GM23338 (cell line): ENCODE measurements at regions not wholly inside any gene's neighbourhood (a gene's known extent, or its start where the extent isn't known, plus 50 kb on each side); places are given as distances from the start of the nearest gene placed in this dataset.

Source experiments
- ATAC-seq: fragments of 200-7000 bp; cut with Tn5 transposase; 3 replicates; pipeline ENCODE4 v1.9.1; 2020
- DNase-seq: peaks from one replicate; pipeline ENCODE4 v3.0.0-alpha.2; 2015; ENCODE audit warnings: low spot score
- H2AFZ ChIP-seq: fragments of 200-600 bp; sonication (generic); 2 replicates; pipeline ENCODE4 v1.8.0; 2016; ENCODE audit warnings: antibody characterized with exemption, mild to moderate bottlenecking, moderate library complexity
- H3F3A ChIP-seq: fragments of 200-600 bp; sonication (generic); replicated peaks from 2 replicates; pipeline ENCODE4 v1.8.0; 2017; ENCODE audit warnings: antibody characterized with exemption, mixed run types, low read depth
- H3K27ac ChIP-seq: fragments of 200-600 bp; sonication (generic); 2 replicates; pipeline ENCODE4 v1.6.1; 2016; ENCODE audit warnings: low read depth
- H3K27me3 ChIP-seq: fragments of 200-600 bp; sonication (generic); 2 replicates; pipeline ENCODE4 v1.8.0; 2016; ENCODE audit warnings: mild to moderate bottlenecking, mixed run types, moderate library complexity; ENCODE audit not compliant: insufficient read depth
- H3K36me3 ChIP-seq: fragments of 200-600 bp; sonication (generic); 2 replicates; pipeline ENCODE4 v1.8.0; 2016; ENCODE audit warnings: mild to moderate bottlenecking; ENCODE audit not compliant: insufficient read depth
- H3K4me1 ChIP-seq: fragments of 200-600 bp; sonication (generic); 2 replicates; pipeline ENCODE4 v1.8.0; 2016; ENCODE audit warnings: mild to moderate bottlenecking, moderate library complexity; ENCODE audit not compliant: insufficient read depth
- H3K4me2 ChIP-seq: fragments of 200-600 bp; sonication (generic); 2 replicates; pipeline ENCODE4 v1.7.1; 2017; ENCODE audit warnings: mixed run types
- H3K4me3 ChIP-seq: fragments of 200-600 bp; sonication (generic); 2 replicates; pipeline ENCODE4 v1.6.1; 2016; ENCODE audit warnings: mixed run types
- H3K79me2 ChIP-seq: fragments of 200-600 bp; sonication (generic); replicated peaks from 2 replicates; pipeline ENCODE4 v1.8.0; 2017; ENCODE audit warnings: mild to moderate bottlenecking; ENCODE audit not compliant: insufficient read depth
- H3K9me2 ChIP-seq: fragments of 200-600 bp; sonication (generic); 2 replicates; pipeline ENCODE4 v1.8.0; 2017; ENCODE audit not compliant: insufficient read depth
- H4K20me1 ChIP-seq: fragments of 200-600 bp; sonication (generic); replicated peaks from 2 replicates; pipeline ENCODE4 v1.8.0; 2017; ENCODE audit warnings: mild to moderate bottlenecking; ENCODE audit not compliant: insufficient read depth
- H3K27ac Mint-ChIP-seq: 2 replicates; pipeline ENCODE4 v1.8.0; 2020; ENCODE audit warnings: inconsistent platforms, mild to moderate bottlenecking, moderate library complexity, mixed read lengths
- H3K27me3 Mint-ChIP-seq: 3 replicates; pipeline ENCODE4 v1.8.0; 2022; ENCODE audit warnings: low read depth, mild to moderate bottlenecking, moderate library complexity, mixed read lengths, inconsistent platforms; ENCODE audit not compliant: insufficient read depth, poor library complexity
- H3K36me3 Mint-ChIP-seq: 3 replicates; pipeline ENCODE4 v1.8.0; 2021; ENCODE audit warnings: low read depth, mild to moderate bottlenecking, inconsistent platforms, moderate library complexity, mixed read lengths
- H3K4me1 Mint-ChIP-seq: 3 replicates; pipeline ENCODE4 v1.8.0; 2020; ENCODE audit warnings: mild to moderate bottlenecking, inconsistent platforms, mixed read lengths
- H3K4me3 Mint-ChIP-seq: 3 replicates; pipeline ENCODE4 v1.8.0; 2021; ENCODE audit warnings: moderate library complexity, mild to moderate bottlenecking, inconsistent platforms, mixed read lengths
- H3K9me3 Mint-ChIP-seq: 3 replicates; pipeline ENCODE4 v1.8.0; 2020; ENCODE audit warnings: moderate library complexity, mild to moderate bottlenecking, inconsistent platforms, mixed read lengths
- CREB1 ChIP-seq: fragments of 250-450 bp; sonication (Bioruptor Pico); IDR thresholded peaks from 2 replicates; pipeline ENCODE4 v1.5.0; 2020; ENCODE audit warnings: low read depth, mild to moderate bottlenecking, moderate library complexity
- EZH2 ChIP-seq: fragments of 200-600 bp; sonication (generic); IDR thresholded peaks from one replicate; pipeline ENCODE4 v1.8.0; 2017; ENCODE audit warnings: antibody characterized with exemption, mild to moderate bottlenecking, low read depth; ENCODE audit not compliant: unreplicated experiment
- EZH2phosphoT487 ChIP-seq: fragments of 200-600 bp; sonication (generic); IDR thresholded peaks from one replicate; pipeline ENCODE4 v1.8.1; 2018; ENCODE audit warnings: antibody characterized with exemption; ENCODE audit not compliant: unreplicated experiment
- JUNB ChIP-seq: IDR thresholded peaks from one replicate; pipeline ENCODE4 v1.6.1; 2016; ENCODE audit warnings: antibody characterized with exemption; ENCODE audit not compliant: unreplicated experiment
- NANOG ChIP-seq: IDR thresholded peaks from 2 replicates; pipeline ENCODE4 v1.6.1; 2016; ENCODE audit warnings: antibody characterized with exemption, borderline replicate concordance
- POLR2AphosphoS5 ChIP-seq: IDR thresholded peaks from 2 replicates; pipeline ENCODE4 v1.6.1; 2016; ENCODE audit warnings: antibody characterized with exemption, low read depth
- ZNF114 ChIP-seq: fragments of 250-450 bp; sonication (Bioruptor Pico); IDR thresholded peaks from 2 replicates; pipeline ENCODE4 v1.5.0; 2020; ENCODE audit warnings: mild to moderate bottlenecking, moderate library complexity
- ZNF331 ChIP-seq: fragments of 250-450 bp; sonication (Bioruptor Pico); IDR thresholded peaks from 2 replicates; pipeline ENCODE4 v1.5.0; 2020; ENCODE audit warnings: low read depth, mild to moderate bottlenecking, moderate library complexity
- TF ChIP-seq, protein P1 (sequence below), 2 experiments: fragments of 200-600 bp in 1 of 2; sonication (generic) in 1 of 2; conservative IDR thresholded peaks; 2 replicates each; pipeline versions ENCODE4 v1.5.1 to v1.6.1; 2016 to 2017; ENCODE audit warnings: antibody characterized with exemption in 2 of 2, low read depth in 2 of 2, mild to moderate bottlenecking in 2 of 2, moderate library complexity in 1 of 2
- TF ChIP-seq, protein P2 (sequence below): IDR thresholded peaks from 2 replicates; pipeline ENCODE4 v1.6.1; 2016; ENCODE audit warnings: antibody characterized with exemption
- TF ChIP-seq, protein P3 (sequence below): IDR thresholded peaks from one replicate; pipeline ENCODE4 v1.6.1; 2018; ENCODE audit warnings: antibody characterized with exemption; ENCODE audit not compliant: unreplicated experiment
- TF ChIP-seq, protein P4 (sequence below): fragments of 250-450 bp; sonication (Bioruptor Pico); IDR thresholded peaks from 2 replicates; pipeline ENCODE4 v1.5.0; 2020; ENCODE audit warnings: mild to moderate bottlenecking, moderate library complexity

DNA sequence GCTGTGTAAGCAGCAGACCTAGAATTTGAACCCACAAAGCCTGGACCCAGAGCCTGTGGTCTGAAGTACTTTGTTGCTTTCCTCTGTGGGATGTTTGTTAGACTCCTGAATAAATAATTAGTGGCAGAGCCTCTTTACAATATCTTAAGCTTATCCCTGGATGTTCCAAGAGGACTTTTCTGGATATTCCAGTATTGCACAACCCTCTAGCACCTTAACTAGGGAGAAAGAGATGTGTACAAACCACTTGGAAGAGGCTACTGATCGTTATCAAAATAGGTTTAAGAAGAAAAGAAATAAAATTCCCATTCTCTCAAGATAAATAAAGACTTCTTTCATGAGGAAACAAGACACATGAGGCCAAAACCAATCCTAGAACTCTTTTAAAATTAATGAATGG is 632.4 kb downstream of the CDH11 start (continued):
- TF ChIP-seq, protein P1, sequence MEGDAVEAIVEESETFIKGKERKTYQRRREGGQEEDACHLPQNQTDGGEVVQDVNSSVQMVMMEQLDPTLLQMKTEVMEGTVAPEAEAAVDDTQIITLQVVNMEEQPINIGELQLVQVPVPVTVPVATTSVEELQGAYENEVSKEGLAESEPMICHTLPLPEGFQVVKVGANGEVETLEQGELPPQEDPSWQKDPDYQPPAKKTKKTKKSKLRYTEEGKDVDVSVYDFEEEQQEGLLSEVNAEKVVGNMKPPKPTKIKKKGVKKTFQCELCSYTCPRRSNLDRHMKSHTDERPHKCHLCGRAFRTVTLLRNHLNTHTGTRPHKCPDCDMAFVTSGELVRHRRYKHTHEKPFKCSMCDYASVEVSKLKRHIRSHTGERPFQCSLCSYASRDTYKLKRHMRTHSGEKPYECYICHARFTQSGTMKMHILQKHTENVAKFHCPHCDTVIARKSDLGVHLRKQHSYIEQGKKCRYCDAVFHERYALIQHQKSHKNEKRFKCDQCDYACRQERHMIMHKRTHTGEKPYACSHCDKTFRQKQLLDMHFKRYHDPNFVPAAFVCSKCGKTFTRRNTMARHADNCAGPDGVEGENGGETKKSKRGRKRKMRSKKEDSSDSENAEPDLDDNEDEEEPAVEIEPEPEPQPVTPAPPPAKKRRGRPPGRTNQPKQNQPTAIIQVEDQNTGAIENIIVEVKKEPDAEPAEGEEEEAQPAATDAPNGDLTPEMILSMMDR (conservative IDR thresholded peaks at IDR 0.05; ENCODE audit: low read depth in 2 of 2) = no peak
- TF ChIP-seq EZH2 = no peak
- no peak for TF ChIP-seq POLR2AphosphoS5
- TF ChIP-seq ZNF114 (CRISPR knock-in tag) = no peak
- TF ChIP-seq, protein P2, sequence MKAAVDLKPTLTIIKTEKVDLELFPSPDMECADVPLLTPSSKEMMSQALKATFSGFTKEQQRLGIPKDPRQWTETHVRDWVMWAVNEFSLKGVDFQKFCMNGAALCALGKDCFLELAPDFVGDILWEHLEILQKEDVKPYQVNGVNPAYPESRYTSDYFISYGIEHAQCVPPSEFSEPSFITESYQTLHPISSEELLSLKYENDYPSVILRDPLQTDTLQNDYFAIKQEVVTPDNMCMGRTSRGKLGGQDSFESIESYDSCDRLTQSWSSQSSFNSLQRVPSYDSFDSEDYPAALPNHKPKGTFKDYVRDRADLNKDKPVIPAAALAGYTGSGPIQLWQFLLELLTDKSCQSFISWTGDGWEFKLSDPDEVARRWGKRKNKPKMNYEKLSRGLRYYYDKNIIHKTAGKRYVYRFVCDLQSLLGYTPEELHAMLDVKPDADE = no peak
- TF ChIP-seq, protein P3, sequence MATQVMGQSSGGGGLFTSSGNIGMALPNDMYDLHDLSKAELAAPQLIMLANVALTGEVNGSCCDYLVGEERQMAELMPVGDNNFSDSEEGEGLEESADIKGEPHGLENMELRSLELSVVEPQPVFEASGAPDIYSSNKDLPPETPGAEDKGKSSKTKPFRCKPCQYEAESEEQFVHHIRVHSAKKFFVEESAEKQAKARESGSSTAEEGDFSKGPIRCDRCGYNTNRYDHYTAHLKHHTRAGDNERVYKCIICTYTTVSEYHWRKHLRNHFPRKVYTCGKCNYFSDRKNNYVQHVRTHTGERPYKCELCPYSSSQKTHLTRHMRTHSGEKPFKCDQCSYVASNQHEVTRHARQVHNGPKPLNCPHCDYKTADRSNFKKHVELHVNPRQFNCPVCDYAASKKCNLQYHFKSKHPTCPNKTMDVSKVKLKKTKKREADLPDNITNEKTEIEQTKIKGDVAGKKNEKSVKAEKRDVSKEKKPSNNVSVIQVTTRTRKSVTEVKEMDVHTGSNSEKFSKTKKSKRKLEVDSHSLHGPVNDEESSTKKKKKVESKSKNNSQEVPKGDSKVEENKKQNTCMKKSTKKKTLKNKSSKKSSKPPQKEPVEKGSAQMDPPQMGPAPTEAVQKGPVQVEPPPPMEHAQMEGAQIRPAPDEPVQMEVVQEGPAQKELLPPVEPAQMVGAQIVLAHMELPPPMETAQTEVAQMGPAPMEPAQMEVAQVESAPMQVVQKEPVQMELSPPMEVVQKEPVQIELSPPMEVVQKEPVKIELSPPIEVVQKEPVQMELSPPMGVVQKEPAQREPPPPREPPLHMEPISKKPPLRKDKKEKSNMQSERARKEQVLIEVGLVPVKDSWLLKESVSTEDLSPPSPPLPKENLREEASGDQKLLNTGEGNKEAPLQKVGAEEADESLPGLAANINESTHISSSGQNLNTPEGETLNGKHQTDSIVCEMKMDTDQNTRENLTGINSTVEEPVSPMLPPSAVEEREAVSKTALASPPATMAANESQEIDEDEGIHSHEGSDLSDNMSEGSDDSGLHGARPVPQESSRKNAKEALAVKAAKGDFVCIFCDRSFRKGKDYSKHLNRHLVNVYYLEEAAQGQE = no peak
- no peak for TF ChIP-seq CREB1 (CRISPR knock-in tag)
- no peak for TF ChIP-seq EZH2phosphoT487
- TF ChIP-seq NANOG = no peak
- no peak for TF ChIP-seq JUNB
- no peak for TF ChIP-seq ZNF331 (CRISPR knock-in tag)

DNA sequence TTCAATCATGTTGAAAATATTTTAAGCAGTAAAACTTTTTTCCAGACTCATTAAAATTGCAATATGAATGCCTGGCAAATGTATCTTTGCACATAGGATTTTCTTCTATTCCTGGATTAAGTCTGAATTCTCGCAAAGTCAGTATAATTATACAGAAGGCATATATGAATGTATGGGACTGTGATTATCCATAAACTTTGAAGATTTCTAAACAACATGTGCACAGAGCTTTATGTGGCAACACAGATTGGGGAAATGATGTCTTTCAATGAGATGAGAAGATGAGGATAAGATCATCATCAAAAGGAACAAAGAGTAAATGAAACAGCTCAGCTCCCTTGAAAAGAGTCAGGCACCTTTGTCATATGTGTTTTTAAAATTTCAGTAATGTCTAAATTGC is 635.3 kb downstream of the CDH11 start:
- Histone ChIP-seq H2AFZ (no peak overlapping the region), H3K27me3 (no peaks in the 10 kb centered on the region), H3K4me1 (no peaks in the 10 kb centered on the region), H3K4me3 (no peak overlapping the region), H3K79me2 (no peaks in the 10 kb centered on the region), H3K4me2 (no peak overlapping the region), H3F3A (no peaks in the 10 kb centered on the region), H3K9me2 (no peaks in the 10 kb centered on the region), H4K20me1 (no peaks in the 10 kb centered on the region), H3K27ac (no peak overlapping the region), H3K36me3 (no peaks in the 10 kb centered on the region)
- ATAC-seq (no peak), DNase-seq (no peak)
- Mint-ChIP-seq H3K4me3 (no peak overlapping the region), H3K9me3 (no peaks in the 10 kb centered on the region), H3K36me3 (no peaks in the 10 kb centered on the region), H3K4me1 (peaks cover 3% of the 10 kb centered on the region), H3K27ac (no peak overlapping the region), H3K27me3 (no peaks in the 10 kb centered on the region)
- TF ChIP-seq, protein P2 = no peak
- TF ChIP-seq JUNB (no peak), ZNF331 (CRISPR knock-in tag) (no peak), ZNF114 (CRISPR knock-in tag) (no peak), POLR2AphosphoS5 (no peak), EZH2phosphoT487 (no peak)
- TF ChIP-seq, protein P4, sequence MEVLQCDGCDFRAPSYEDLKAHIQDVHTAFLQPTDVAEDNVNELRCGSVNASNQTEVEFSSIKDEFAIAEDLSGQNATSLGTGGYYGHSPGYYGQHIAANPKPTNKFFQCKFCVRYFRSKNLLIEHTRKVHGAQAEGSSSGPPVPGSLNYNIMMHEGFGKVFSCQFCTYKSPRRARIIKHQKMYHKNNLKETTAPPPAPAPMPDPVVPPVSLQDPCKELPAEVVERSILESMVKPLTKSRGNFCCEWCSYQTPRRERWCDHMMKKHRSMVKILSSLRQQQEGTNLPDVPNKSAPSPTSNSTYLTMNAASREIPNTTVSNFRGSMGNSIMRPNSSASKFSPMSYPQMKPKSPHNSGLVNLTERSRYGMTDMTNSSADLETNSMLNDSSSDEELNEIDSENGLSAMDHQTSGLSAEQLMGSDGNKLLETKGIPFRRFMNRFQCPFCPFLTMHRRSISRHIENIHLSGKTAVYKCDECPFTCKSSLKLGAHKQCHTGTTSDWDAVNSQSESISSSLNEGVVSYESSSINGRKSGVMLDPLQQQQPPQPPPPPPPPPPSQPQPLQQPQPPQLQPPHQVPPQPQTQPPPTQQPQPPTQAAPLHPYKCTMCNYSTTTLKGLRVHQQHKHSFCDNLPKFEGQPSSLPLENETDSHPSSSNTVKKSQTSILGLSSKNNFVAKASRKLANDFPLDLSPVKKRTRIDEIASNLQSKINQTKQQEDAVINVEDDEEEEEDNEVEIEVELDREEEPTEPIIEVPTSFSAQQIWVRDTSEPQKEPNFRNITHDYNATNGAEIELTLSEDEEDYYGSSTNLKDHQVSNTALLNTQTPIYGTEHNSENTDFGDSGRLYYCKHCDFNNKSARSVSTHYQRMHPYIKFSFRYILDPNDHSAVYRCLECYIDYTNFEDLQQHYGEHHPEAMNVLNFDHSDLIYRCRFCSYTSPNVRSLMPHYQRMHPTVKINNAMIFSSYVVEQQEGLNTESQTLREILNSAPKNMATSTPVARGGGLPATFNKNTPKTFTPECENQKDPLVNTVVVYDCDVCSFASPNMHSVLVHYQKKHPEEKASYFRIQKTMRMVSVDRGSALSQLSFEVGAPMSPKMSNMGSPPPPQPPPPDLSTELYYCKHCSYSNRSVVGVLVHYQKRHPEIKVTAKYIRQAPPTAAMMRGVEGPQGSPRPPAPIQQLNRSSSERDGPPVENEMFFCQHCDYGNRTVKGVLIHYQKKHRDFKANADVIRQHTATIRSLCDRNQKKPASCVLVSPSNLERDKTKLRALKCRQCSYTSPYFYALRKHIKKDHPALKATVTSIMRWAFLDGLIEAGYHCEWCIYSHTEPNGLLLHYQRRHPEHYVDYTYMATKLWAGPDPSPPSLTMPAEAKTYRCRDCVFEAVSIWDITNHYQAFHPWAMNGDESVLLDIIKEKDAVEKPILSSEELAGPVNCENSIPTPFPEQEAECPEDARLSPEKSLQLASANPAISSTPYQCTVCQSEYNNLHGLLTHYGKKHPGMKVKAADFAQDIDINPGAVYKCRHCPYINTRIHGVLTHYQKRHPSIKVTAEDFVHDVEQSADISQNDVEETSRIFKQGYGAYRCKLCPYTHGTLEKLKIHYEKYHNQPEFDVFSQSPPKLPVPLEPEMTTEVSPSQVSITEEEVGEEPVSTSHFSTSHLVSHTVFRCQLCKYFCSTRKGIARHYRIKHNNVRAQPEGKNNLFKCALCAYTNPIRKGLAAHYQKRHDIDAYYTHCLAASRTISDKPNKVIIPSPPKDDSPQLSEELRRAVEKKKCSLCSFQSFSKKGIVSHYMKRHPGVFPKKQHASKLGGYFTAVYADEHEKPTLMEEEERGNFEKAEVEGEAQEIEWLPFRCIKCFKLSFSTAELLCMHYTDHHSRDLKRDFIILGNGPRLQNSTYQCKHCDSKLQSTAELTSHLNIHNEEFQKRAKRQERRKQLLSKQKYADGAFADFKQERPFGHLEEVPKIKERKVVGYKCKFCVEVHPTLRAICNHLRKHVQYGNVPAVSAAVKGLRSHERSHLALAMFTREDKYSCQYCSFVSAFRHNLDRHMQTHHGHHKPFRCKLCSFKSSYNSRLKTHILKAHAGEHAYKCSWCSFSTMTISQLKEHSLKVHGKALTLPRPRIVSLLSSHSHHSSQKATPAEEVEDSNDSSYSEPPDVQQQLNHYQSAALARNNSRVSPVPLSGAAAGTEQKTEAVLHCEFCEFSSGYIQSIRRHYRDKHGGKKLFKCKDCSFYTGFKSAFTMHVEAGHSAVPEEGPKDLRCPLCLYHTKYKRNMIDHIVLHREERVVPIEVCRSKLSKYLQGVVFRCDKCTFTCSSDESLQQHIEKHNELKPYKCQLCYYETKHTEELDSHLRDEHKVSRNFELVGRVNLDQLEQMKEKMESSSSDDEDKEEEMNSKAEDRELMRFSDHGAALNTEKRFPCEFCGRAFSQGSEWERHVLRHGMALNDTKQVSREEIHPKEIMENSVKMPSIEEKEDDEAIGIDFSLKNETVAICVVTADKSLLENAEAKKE (CRISPR knock-in tag) = no peak
